NCI-H2227 (cell line): ENCODE measurements at regions not wholly inside any gene's neighbourhood (a gene's known extent, or its start where the extent isn't known, plus 50 kb on each side); places are given as distances from the start of the nearest gene placed in this dataset.

Experiments
- DNase-seq: peaks from one replicate; lab custom pipeline; 2025; ENCODE audit not compliant: unreplicated experiment; lab: John Stamatoyannopoulos, UW

- DNase-seq = no peak
Measured at GRCh38 chr2:14363137-14363536, 269.4 kb upstream of the LRATD1 start.

DNA sequence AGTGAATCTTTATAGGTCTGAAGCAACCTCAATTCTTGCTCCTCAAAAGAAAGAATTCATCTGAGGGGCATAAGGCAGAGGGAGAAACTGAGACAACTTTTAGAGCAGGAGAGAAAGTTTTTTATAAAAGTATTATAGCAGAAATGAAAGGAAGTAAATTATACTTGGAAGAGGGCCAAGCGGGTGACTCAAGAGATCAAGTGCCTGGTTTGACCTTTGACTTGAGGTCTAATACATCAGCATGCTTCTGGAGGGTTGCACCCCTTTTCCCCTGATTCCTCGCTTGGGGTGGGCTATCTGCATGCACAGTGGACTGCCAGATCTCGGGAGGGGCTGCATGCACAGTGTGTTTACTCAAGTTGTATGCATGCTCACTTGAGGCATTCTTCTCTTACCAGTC, 268.5 kb upstream of the LRATD1 start:
- DNase-seq = no peak

GRCh38 chr2:14364471-14364870, 268.0 kb upstream of the LRATD1 start:
- DNase-seq = no peak

DNA sequence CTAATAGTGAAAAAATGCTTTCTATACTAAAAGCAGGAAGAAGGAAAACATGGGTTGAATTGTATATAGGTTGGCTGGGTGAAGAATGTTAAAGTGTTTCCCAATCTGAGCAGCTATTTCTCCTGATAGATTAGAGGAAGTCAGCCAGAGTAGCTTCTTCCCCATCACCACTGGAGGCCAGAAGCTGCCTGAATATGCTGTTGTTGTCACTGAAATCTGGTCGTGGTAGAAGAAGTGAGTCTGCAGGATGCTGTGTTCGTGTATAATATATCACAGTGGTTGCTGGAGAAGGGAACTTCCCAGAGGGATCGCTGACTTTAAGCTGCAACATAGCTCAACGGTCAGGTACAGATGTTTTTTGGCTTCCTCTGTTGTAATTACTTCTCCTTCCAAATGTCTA, 247.5 kb upstream of the LRATD1 start:
- DNase-seq = no peak

DNA sequence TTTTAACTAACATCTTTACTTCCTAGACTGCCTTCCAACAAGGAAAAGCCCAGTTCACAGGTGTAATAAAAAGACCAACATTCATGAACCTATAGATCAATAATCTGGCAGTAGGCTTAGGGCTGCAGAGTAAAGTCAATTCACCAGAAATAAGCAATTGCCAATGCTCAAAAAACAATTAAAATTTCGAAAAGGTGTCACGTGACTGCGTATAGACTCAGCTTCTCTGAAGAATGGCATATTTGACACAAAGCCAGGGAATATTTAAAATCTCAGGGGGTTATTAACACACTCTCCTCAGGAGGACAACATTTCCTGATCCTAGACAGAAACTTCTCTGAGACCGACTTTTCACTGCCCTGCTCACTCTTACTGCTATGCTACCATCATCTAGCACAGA, 245.2 kb upstream of the LRATD1 start:
- DNase-seq = no peak

DNA sequence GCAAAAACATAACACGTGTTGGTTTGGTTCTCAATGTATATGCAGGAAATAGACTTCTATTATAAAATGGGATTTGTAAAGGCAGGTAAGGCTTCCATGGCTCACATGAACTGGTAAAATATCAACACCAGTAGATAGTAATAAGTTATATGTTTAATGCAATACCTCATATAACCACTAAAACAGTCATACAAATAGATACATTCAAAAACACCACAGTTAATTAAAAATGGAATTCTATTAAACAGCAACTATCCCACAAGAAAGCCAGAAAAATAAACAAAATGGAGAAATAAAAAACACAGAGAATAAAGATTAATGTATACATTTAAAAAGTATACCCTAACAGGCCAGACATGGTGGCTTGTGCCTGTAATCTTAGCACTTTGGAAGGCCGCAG, 243.8 kb upstream of the LRATD1 start:
- no peak for DNase-seq

GRCh38 chr2:14396533-14397083, 235.9 kb upstream of the LRATD1 start:
- DNase-seq = no peak

- DNase-seq = no peak
Measured at GRCh38 chr2:14398641-14399040, 233.9 kb upstream of the LRATD1 start.

- DNase-seq = peak; percentile 45
Measured at GRCh38 chr2:14401873-14402272, 230.6 kb upstream of the LRATD1 start.

DNA sequence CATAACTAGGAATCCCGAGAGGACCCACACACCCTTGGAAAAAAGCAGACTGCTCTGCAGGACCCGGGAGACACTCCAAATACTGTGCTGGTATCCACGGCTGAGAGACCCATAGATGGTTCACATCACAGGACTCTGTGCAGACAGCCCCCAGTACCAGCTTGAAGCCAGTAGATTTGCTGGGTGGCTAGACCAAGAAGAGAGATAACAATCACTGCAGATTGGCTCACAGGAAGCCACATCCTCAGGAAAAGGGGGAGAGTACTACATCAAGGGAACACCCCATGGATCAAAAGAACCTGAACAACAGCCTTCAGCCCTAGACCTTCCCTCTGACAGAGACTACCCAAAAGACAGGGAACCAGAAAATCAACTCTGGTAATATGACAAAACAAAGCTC, 223.8 kb upstream of the LRATD1 start:
- DNase-seq = no peak

- DNase-seq = no peak
Measured at GRCh38 chr2:14417551-14417950, 215.0 kb upstream of the LRATD1 start.

GRCh38 chr2:14418115-14418514, 214.4 kb upstream of the LRATD1 start:
- DNase-seq = no peak

DNA sequence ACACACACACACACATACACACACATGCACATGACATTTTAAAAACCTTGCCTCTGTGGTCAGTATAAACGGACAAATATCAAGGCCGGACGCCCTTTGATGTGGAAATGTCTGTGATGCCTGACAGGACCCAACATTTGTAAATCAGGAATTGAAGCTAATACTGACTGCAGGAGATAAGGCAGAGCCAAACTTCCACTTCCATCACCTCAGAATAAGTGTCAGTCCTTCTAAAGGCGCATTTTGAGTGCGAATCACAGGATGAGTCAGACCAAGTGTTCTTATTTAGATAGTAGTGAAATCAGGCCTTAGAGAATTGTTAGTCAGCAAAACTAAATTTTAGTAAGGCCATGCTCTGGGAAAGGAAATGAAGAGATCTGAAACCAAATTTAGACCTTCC, 211.7 kb upstream of the LRATD1 start:
- DNase-seq = no peak

DNA sequence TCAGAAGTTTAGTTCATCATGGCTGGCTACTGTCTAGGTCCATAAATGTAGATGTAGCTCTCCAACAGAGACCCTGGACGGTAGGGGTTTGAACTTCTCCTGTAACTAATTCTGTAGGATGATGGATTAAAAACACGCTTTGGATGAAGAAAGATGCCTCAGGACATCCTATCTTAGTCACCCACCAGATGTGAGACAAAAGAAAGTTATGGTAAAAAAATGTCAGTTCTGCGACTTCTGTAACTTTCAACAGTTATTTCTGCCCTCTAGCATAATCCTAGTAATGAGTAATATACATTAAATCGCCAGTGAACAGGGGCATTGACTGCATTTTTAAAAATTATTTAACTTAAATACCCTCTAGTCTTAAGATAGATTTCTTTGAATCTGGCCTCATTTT, 210.1 kb upstream of the LRATD1 start:
- no peak for DNase-seq

DNA sequence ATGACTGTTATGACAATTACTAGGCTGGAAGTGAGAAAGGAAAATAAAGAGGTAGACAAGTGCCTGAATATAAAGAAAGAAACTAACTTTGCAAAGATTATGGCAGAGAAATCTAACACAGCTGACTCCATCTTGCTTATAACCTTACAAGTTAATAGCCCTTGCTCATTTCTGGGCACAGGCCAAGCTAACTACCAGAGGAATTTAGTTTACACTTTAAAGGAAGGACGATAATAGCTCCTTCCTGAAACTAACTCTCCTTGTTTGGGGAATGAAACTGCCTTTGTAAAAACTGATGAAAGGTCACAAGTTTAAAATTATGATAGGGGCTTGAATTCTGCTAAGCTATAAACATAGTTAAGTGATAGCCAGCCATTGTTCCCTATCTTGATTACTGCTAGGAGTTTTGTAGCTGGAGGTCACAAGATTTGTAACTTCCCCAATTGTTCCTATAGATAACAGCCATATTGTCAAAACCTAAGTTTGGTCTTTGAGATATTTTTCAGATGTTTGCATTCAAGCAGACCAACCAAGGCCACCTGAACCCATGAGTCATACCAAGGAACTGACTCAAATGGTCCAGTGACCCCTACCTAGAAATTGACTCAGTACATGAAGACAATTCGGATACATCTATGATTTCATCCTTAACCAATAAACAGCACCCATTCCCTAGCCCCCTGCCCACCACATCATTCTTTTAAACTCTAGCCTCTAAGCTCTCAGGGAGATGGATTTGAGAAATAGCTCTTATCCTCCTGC, 209.2 kb upstream of the LRATD1 start:
- no peak for DNase-seq

- no peak for DNase-seq
Measured at GRCh38 chr2:14424478-14425390, 207.8 kb upstream of the LRATD1 start.

GRCh38 chr2:14425869-14426268, 206.6 kb upstream of the LRATD1 start:
- DNase-seq = no peak

- DNase-seq = no peak
Measured at GRCh38 chr2:14428056-14428455, 204.5 kb upstream of the LRATD1 start.

- no peak for DNase-seq
Measured at GRCh38 chr2:14433946-14434495, 198.5 kb upstream of the LRATD1 start.

DNA sequence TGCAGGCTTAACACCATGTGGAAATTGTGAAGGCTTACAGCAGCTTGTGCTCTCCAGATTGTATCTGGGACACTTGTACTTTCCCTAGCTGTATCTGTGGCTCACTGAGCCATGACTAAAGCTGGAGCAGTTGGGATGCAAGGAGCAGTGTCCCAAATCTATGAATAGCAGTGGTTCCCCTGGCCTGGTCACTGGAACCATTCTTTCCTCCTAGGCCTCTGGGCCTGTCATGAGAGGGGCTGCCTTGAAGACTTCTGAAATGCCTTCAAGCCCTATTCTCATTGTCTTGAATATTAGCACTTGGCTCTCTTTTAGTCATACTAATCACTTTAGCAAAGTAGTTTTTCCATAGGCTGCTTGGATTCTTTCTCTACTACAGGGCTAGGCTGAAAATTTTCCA, 186.8 kb upstream of the LRATD1 start:
- DNase-seq = no peak

- no peak for DNase-seq
Measured at GRCh38 chr2:14448340-14448739, 184.2 kb upstream of the LRATD1 start.

DNA sequence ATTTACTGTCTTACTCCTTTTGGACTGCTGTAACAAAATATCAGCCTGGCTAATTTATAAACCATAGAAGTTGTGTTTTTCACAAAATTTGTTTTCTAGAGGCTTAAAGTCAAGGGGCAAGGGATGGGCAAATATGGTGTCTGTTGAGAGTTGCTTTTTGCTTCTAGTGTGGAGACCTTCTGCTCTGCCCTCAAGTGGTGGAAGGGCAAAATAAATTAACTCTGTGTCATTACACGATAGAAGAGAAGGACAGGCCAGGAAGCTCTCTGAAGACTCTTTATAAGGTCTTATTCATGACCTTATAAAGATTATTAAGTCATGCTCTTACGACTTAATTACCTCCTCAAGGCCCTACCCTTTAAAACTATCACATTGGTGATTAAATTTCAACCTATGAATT, 181.2 kb upstream of the LRATD1 start:
- DNase-seq = no peak
